Ureter (tissue), 1 donor: ENCODE measurements at regions not wholly inside any gene's neighbourhood (a gene's known extent, or its start where the extent isn't known, plus 50 kb on each side); places are given as distances from the start of the nearest gene placed in this dataset.

ENCODE experiments used
- DNase-seq: peaks from one replicate; pipeline ENCODE4 v3.0.0-alpha.2; 2020; ENCODE audit warnings: low spot score
- donor health status: DM: yes; HTN: yes; CAD: no.

DNA sequence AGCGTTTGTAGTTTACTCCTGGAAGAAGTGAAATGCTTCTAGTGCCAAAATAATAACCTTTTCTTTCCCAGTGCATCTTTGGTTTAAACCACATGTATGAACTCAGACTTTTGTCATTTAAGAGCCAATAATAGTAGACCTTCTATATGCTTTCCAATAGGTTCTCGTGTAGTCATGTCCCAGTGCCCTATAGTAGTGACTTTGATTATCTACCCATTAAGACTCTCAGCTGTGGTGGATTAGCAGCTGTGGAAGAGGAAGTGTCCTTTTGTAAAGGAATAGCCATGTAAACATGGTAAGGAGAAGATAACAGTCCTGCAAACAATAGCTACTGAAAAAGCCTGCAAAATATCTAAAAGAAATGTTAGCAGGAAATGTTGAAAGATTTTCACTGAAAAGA, 765.3 kb downstream of the MTRR start:
- DNase-seq: no peak

DNA sequence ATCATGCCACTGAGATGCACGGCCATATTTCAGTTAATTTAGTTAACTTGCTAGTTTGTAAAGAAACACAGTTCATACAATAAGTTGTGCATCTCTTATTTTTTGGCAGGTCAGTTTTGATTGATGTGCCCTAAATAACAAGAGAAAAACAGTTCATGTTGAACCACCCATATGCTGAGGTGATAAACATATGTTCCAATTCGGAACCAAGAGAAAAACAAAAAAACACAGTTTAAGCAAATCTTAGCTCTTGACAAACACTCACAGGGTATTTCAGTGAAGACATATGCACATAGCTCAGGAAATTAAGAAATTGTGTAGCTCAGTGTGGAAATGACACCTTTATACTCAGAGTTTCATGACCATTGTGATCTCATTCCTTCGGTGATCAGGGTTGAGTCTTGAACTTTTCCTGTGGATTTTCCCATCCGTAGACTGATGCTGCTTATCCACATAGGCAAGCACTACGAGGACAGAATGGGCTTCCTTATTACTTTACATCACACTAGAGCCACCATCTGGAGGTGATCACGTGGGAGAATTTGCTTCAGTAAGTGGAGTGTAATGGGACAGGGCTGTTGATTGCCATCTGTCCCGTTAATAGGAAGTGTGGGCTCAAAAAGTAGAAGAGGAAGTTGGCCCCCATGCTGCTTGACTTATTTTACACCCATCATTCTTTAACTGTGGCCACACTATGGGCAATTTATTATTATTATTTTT, 773.0 kb downstream of the MTRR start:
- no peak for DNase-seq

- no peak for DNase-seq
These were observed 775.4 kb downstream of the MTRR start for GRCh38 chr5:8644377-8644776.

DNA sequence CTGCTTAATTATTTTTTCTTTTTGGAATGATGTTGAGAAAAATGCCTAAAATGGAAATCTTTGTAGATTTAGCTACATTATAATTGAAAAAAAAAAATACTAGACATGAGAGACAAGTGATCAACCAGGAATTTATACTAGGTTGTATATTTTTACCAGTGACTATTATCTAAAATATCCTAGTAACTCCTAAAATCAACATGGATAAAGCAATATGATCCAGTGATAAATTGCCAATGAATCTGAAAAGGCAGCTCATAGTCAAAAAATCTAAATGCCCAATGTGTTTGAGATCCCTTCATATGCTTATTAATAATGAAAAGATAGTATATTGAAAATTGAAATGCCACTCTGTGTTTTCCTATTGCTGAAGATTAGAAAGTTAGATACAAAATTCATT, 778.2 kb downstream of the MTRR start:
- DNase-seq: no peak

DNA sequence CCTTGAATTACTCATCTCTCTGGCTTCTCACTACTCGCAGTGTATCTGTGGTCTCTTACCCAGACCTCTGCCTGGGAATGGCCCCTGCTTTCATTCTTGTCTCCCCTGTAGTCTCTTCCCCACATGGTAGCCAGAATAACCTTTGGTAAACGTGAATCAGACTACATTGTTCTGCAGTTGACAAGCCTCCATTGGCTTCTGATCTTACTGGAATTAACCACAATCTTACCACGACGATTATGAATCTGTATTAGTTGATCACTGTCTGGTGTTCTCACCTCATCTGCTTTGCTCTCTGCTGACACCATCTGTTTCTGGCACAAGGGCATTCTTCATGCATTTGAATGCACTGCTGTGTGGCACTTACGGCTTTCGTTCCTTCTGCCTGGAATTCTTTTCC, 781.2 kb downstream of the MTRR start:
- DNase-seq: no peak

- DNase-seq: no peak
These were observed 791.4 kb downstream of the MTRR start for GRCh38 chr5:8660133-8660893.

- DNase-seq: no peak
These were observed 794.4 kb downstream of the MTRR start for GRCh38 chr5:8663374-8663773.

- DNase-seq: no peak
These were observed 806.2 kb downstream of the MTRR start for GRCh38 chr5:8675182-8675581.

DNA sequence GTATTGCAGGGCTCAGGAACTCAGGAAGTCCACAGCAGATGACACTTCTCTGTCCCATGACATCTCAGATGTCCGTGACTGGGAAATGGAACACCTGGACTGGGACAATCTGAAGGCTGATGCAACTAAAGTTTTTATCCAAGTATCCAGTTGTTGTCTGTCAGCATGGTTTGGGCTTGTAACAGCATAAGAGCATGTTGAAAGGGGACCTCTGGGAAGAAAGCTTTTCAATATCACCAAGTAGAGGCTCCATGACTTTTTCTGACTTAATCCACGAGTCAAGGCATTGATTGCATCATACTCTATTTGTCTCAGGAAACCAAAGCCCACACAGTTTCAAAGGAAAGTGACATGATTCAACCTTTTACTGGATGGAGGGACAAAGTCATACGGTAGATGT, 807.7 kb downstream of the MTRR start:
- no peak for DNase-seq

- DNase-seq: no peak
These were observed 813.4 kb downstream of the MTRR start for GRCh38 chr5:8682381-8682780.

DNA sequence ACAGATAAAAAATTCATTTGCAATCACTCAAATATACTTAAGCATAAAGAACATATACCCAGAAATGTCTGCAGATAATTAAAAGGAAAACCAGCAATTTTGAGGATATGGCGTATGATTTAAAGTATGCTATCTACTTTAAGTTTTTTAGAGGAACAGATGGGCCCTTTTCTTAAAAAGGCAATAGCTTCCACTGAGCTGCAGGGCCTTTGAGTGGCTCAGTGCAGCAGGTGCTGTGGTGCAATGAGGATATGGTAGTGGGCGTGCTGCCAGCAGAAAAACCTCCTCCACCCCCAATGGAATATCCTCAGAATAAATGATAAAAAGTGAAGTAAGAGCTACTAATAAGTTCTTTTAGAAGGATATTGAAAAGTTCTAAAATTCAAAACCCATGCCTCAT, 814.5 kb downstream of the MTRR start:
- no peak for DNase-seq

DNA sequence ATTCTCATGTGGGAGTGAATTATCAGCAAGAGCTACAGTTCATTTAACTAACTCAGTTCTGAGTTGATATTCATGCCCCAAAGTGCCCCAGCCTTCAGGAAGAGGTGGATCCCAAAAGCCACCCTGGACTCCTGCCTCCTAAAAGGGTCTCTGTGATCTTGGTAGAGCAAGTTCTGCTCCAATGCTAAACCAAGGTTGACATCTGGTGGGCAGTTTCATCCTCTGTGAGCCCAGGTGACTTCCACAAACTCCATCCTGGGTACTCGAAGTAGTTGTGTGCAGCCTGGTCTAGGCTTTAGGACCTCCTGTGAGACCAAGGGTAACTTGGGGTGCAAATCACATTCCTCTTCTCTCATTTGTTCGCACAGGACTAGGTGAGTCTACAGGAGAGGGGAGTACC, 816.8 kb downstream of the MTRR start:
- no peak for DNase-seq

- no peak for DNase-seq
These were observed 817.8 kb downstream of the MTRR start for GRCh38 chr5:8686707-8687106.

DNA sequence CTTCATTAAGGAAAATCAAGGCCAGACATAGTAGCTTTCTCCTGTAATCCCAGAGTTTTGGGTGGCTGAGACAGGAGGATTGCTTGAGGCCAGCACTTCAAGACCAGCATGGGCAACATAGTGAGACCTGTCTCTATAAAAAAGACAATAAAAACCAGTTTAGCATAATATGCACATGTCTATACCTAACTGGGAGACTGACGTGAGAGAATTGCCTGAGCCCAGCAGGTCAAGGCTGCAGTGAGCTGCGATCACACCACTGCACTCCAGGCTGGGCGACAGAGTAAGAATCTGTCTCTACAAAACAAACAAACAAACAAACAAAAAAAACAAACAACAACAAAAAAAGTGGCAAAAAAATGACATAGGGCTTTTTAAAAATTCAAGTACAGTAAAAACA, 820.8 kb downstream of the MTRR start:
- no peak for DNase-seq

DNA sequence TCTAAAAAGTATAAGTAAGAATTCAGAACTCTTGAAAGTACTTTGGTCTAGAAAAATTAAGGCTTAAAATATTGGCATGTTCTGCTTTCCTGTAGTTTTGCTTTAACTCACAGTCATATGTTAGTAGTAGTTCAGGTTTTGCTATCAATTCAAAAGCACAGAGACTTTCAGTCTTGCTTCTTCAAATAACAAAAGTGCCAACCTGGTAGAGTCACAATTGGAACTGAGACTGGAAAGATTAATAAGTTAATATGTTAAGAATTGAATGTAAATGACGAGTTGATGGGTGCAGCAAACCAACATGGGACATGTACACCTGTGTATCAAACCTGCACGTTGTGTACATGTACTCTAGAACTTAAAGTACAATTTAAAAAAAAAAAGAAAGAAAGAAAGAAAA, 822.3 kb downstream of the MTRR start:
- DNase-seq: no peak

DNA sequence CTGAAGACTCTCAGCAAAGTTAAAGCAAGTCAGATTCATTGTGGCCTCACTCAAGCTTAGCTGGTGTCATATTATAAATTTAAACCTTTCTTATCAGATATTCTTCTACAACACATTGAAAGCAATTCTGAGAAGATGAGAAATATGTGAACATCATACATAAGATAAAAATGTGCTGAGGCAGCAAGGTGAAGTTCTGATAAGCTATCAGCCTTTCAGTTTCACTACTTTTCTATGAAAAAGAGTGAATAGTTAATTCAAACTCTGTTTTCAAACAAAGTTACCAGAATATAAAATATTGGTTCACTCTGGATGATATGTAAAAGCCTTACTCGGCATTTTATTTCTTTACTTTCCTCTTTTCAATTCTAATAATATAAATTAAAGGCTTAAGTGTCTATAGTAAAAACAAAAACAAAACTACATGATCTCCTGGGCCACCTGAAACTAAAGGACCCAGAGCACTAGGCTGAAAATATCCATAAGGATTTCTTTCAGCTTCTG, 824.4 kb downstream of the MTRR start:
- DNase-seq: no peak

- no peak for DNase-seq
These were observed 825.6 kb downstream of the MTRR start for GRCh38 chr5:8694545-8694944.

DNA sequence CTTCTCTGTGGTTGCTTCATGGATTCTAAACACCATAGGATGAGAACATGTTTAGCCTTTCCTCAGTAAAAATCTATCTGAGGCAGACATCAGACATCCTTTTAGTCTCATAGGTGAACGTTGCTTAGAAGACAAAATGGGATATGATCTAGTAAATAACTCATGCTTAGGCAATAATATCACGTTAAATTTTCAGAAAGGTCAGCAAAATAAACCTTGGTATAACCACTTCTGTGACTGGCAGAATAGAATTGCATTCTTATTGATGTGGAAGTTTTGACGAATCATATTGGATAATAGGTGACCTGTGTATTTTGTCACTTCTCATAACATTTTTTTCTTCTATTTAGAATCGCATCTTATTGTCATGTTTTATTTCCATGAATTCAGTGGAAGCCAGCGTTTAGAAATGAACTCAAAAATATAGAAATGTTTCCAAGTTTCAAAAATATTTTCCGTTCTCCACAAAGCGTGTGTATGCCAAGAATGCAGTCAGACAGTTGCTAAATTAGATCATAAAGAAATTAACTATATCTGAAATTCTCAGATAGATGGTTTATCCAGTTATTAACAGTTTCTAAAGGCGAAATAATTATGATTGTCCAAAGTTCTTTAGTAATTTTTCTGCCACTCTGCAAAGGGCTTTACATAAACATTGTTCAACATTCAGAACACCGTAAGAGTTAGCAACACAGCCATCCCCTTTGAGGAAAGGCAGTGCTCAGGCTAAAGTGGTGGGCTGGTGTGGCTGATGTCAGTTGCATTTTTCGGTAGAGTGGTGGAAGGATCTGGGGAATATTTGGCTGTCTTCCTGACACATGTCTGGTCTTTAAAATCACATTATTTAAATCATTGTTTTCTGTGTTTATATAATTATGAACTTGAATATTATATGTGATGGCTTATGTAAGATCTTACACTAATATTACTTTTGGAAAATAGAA, 827.2 kb downstream of the MTRR start:
- no peak for DNase-seq

GRCh38 chr5:8700222-8700621, 831.3 kb downstream of the MTRR start:
- no peak for DNase-seq

GRCh38 chr5:8700671-8701070, 831.7 kb downstream of the MTRR start:
- DNase-seq: no peak

GRCh38 chr5:8701251-8701650, 832.3 kb downstream of the MTRR start:
- DNase-seq: no peak

GRCh38 chr5:8710426-8710930, 835.4 kb downstream of the SEMA5A start:
- no peak for DNase-seq
